GM10266 (cell line): ENCODE measurements at regions not wholly inside any gene's neighbourhood (a gene's known extent, or its start where the extent isn't known, plus 50 kb on each side); places are given as distances from the start of the nearest gene placed in this dataset.

Experiments used
- DNase-seq: peaks from one replicate; pipeline ENCODE4 v3.0.0; 2012; ENCODE audit errors: extremely low spot score
- CTCF ChIP-seq: IDR thresholded peaks from 2 replicates; pipeline ENCODE4 v1.5.1; 2012; ENCODE audit warnings: mild to moderate bottlenecking, low read depth; ENCODE audit not compliant: control insufficient read depth, insufficient read depth; ENCODE audit errors: missing control alignments

GRCh38 chr1:234958706-234959657, 169.7 kb downstream of the TOMM20 start:
- TF ChIP-seq CTCF = no peak
- DNase-seq = no peak

- no peak for TF ChIP-seq CTCF
- no peak for DNase-seq
These were observed 170.5 kb downstream of the TOMM20 start for GRCh38 chr1:234958066-234958705.

GRCh38 chr1:234957330-234958065, 171.1 kb downstream of the TOMM20 start:
- no peak for TF ChIP-seq CTCF
- no peak for DNase-seq

GRCh38 chr1:234956821-234957329, 171.8 kb downstream of the TOMM20 start:
- no peak for TF ChIP-seq CTCF
- no peak for DNase-seq

GRCh38 chr1:234955107-234955731, 173.4 kb downstream of the TOMM20 start:
- no peak for TF ChIP-seq CTCF
- DNase-seq = no peak

- no peak for DNase-seq
- TF ChIP-seq CTCF = no peak
These were observed 174.0 kb downstream of the TOMM20 start for GRCh38 chr1:234954613-234955012.
